GM21447 (cell line): ENCODE measurements at regions not wholly inside any gene's neighbourhood (a gene's known extent, or its start where the extent isn't known, plus 50 kb on each side); places are given as distances from the start of the nearest gene placed in this dataset.
"Not testable (repeated sequence)": the region's sequence is repeated elsewhere in the genome, so short reads cannot be mapped to it uniquely, and the experiment has no call there.

ENCODE experiments used
- ATAC-seq: cut with Tn5 transposase; IDR thresholded peaks from one replicate; pipeline ENCODE4 v1.9.1; 2021; ENCODE audit not compliant: unreplicated experiment

DNA sequence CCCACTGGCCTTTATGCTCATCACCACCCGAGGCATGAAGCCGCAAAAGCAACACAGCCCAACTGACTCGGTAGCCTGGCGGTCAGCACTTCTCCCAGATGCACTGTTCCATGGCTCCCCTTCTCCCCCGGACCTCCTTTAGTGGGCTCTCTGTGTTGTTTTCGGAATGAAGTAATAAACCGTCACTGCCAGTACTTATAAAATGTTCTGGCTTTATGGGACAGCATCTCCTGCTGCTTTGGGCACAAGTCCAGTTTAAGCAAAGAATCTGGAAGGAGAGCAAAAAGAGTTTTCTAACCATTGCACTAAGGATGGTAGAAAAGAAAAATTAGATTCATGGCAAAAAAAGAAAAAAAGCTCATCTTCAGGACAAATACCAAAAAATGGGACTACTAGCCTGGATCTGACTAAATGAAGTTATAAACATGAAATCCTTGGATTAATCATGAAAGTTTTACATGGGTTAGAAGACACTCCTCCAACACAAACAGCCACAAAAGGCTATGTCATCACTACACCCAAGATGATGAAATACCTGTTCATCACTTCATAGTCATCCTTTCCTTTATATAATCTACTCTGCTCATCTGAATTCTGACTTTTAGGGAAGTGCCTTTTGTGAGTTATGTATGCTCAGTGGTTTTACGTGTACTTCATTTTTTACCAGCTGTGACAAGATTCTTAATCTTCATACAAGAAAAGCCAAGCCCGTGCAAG is 89.5 kb upstream of the UBE2E2 start:
- no peak for ATAC-seq

DNA sequence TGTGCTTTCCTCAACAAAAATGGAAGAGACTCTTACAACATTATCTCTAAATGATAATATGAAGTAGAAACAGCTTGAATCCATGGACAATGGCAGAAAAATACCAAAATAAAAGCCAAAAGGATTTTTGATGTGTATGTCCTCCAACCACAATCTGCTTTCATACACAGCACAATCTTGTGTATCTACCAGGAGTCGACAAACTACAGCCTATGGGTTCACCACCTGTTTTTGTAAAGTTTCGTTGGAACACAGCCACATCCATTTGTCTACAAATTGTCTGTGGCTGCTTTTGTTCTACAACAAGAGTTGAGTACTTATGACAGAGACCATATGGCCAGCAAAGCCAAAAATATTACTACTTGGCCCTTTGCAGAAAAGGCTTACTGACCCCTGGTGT is 88.7 kb upstream of the UBE2E2 start:
- ATAC-seq, result no peak

DNA sequence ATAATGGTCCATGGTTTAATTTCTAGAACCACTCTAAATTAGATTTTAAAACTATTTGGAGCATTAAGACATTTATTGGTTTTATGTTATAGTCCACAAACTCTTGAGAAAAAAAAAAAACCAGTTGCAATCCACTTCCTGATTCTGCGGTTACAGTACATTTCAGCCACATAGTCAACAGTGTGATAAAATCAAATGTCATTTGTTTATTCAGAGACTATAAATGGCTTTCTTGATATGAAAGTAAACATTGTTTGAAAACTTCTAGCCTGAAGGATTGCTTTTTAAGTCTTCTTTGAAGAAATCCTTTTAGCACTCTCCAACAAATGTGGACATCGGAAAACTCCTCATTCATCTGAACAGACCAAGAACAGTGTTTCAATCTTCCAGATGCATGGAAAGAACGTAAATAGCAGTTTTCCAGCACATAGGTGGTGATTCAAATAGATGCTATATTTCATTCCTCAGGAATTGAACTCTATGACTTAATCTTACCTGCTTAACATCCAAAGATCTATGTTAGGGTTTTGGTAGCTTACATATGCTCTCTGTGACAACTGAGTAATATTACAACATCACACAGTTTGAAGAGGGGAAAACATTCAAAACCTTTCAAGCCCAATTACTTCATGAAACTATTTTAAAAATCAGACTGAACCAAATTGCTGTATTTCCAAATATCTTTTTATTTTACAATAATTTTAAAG is 87.8 kb upstream of the UBE2E2 start:
- ATAC-seq, result no peak

GRCh38 chr3:23116081-23116837 is 86.9 kb upstream of the UBE2E2 start:
- ATAC-seq, result no peak

DNA sequence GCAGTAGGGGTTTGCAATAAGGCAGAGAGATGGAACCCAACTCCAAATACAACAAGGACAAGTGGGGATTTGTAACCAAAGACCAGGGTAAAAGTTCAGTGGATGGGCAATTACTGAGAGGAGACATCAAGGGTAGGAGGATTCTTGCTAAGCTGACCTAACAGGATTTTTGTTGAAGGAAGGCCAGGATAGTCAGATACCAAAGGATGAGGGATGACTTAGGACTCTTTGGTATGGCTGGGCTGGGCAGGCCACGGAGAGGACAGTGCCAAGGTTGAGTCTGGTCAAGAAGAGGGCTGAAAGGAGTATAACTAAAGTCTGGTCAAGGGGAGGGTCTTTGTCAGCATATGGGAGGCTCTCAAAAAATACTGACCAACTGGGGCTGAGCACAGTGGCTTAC is 85.3 kb upstream of the UBE2E2 start:
- ATAC-seq, result no peak

DNA sequence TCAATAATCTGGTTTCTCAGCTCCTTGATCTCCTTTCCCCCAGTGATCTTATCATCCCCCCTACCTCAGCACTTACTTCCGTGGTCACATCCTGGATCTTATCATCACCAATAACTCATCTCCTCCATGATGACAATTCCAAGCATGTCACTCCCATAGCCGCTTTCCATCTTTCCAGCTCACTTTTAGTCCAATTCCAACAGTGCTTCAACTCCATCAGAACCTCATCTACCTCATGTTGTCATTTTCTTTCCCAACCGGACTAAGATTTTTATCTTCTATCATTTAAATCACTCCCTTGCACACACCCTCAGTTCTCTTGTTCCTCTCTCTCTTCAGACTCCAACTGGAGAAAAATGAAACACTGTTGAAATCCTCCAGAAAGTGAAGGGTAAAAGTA is 75.9 kb upstream of the UBE2E2 start:
- no peak for ATAC-seq

GRCh38 chr3:23128655-23129054 is 74.5 kb upstream of the UBE2E2 start:
- no peak for ATAC-seq

GRCh38 chr3:23129117-23129516 is 74.0 kb upstream of the UBE2E2 start:
- no peak for ATAC-seq

- ATAC-seq, result no peak
These were observed 73.3 kb upstream of the UBE2E2 start for GRCh38 chr3:23129817-23130216.

DNA sequence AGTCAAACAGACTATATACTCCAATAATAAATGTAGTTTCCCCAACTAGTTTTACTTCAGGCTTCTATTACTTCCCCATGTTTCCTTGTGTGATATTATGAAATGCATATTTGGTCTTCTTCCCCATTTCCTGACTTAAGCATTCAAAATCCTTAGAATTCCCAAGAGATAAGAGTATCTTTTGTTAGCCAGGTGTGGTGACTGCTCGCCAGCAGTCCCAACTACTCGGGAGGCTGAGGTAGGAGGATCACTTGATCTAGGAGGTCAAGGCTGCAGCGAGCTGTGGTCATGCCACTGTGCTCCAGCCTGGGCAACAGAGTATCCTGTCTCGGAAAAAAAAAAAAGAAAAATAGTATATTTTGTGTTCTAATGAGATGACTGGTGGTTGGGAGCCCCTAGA is 72.7 kb upstream of the UBE2E2 start:
- ATAC-seq, result no peak

GRCh38 chr3:23135026-23135785 is 67.9 kb upstream of the UBE2E2 start:
- no peak for ATAC-seq

- ATAC-seq, result no peak
These were observed 67.1 kb upstream of the UBE2E2 start for GRCh38 chr3:23136054-23136453.

DNA sequence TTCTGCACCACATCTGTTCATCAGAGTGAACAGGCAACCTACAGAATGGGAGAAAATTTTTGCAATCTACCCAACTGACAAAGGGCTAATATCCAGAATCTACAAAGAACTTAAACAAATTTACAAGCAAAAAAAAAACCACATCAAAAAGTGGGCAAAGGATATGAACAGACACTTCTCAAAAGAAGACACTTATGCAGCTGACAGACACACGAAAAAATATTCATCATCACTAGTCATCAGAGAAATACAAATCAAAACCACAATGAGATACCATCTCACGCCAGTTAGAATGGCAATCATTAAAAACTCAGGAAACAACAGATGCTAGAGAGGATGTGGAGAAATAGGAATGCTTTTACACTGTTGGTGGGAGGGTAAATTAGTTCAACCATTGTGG is 59.1 kb upstream of the UBE2E2 start:
- ATAC-seq, result not testable (repeated sequence)

GRCh38 chr3:23146163-23146562 is 57.0 kb upstream of the UBE2E2 start:
- ATAC-seq, result no peak

DNA sequence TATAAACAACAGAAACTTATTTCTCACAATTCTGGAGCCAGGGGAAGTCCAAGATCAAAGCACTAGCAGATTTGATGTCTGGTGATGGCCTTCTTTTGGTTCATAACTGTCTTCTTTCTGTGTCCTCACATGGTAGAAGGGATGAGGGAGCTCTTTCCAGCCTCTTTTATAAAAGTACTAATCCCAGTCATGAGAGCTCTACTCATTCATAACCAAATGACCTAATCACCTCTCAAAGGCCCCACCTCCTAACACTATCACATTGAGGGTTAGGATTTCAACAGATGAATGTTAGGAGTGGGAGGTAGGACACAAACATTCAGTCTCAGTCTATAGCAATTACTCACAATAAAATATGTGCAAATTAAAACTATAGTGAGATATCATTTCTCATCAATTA is 50.1 kb upstream of the UBE2E2 start:
- no peak for ATAC-seq
